ENCODE measurements at regions not wholly inside any gene's neighbourhood (a gene's known extent, or its start where the extent isn't known, plus 50 kb on each side); places are given as distances from the start of the nearest gene placed in this dataset.

- no peak overlapping the region for H3K27ac ChIP-seq (ENCODE audit: low read depth in 1 of 2, low read length in 2 of 2)
- H3K9me3 ChIP-seq (ENCODE audit: control insufficient read depth in 4 of 4, low read length in 3 of 4) = no peaks in the 10 kb centered on the region
- no peak overlapping the region for H3K4me3 ChIP-seq (ENCODE audit: low read depth in 1 of 3, low read length in 3 of 3)
- no peaks in the 10 kb centered on the region for H3K4me1 ChIP-seq (ENCODE audit: control insufficient read depth in 4 of 4, insufficient read depth in 4 of 4, low read length in 3 of 4)
- no peak overlapping the region for H3K9ac ChIP-seq (ENCODE audit: low read depth in 1 of 2, low read length in 2 of 2)
- no peak for DNase-seq (ENCODE audit: low spot score)
- no peak for TF ChIP-seq FOXA1 (IDR thresholded peaks at IDR 0.05)
- TF ChIP-seq NR2F2 (IDR thresholded peaks at IDR 0.05) = no peak
- no peak for TF ChIP-seq ATF3 (IDR thresholded peaks at IDR 0.05)
- no peaks in the 10 kb centered on the region for H3K36me3 ChIP-seq (ENCODE audit: control insufficient read depth in 4 of 4, insufficient read depth in 3 of 4, low read depth in 1 of 4, low read length in 3 of 4)
- WGBS = 58% methylated on average over 4 of the region's 4 CpGs
- peaks cover 0 to 5% (median 0%) of the 10 kb centered on the region in 4 donors for H3K27me3 ChIP-seq (ENCODE audit: control insufficient read depth in 4 of 4, insufficient read depth in 4 of 4, low read length in 3 of 4)
These were observed 303.6 kb downstream of the LMX1A start for GRCh38 chr1:165052936-165053335.

- Histone ChIP-seq H3K27ac (ENCODE audit: low read depth in 1 of 2, low read length in 2 of 2) (no peak overlapping the region), H3K9me3 (ENCODE audit: control insufficient read depth in 4 of 4, low read length in 3 of 4) (no peaks in the 10 kb centered on the region), H3K4me3 (ENCODE audit: low read depth in 1 of 3, low read length in 3 of 3) (no peak overlapping the region), H3K4me1 (ENCODE audit: control insufficient read depth in 4 of 4, insufficient read depth in 4 of 4, low read length in 3 of 4) (no peaks in the 10 kb centered on the region), H3K36me3 (ENCODE audit: control insufficient read depth in 4 of 4, insufficient read depth in 3 of 4, low read depth in 1 of 4, low read length in 3 of 4) (no peaks in the 10 kb centered on the region), H3K27me3 (ENCODE audit: control insufficient read depth in 4 of 4, insufficient read depth in 4 of 4, low read length in 3 of 4) (peaks cover 0 to 5% (median 0%) of the 10 kb centered on the region in 4 donors), H3K9ac (ENCODE audit: low read depth in 1 of 2, low read length in 2 of 2) (no peak overlapping the region)
- 85% methylated on average over 4 of the region's 4 CpGs for whole genome bisulfite sequencing
- no peak for DNase-seq (ENCODE audit: low spot score)
- TF ChIP-seq JUND (IDR thresholded peaks at IDR 0.05) (no peak), GABPA (IDR thresholded peaks at IDR 0.05 in 1 of 2, conservative IDR thresholded peaks at IDR 0.05 in 1 of 2) (no peak), HNF4G (IDR thresholded peaks at IDR 0.05) (no peak), MAX (IDR thresholded peaks at IDR 0.05) (no peak), RXRA (IDR thresholded peaks at IDR 0.05) (no peak)
These were observed 304.1 kb downstream of the LMX1A start for GRCh38 chr1:165052431-165052830.

- 79% methylated on average over 5 of the region's 5 CpGs for WGBS
These were observed 306.3 kb downstream of the LMX1A start for GRCh38 chr1:165050246-165050645.

More at GRCh38 chr1:165050246-165050645, 306.3 kb downstream of the LMX1A start:
- Histone ChIP-seq H3K27ac (ENCODE audit: low read depth in 1 of 2, low read length in 2 of 2) (no peak overlapping the region), H3K36me3 (ENCODE audit: control insufficient read depth in 4 of 4, insufficient read depth in 3 of 4, low read depth in 1 of 4, low read length in 3 of 4) (no peaks in the 10 kb centered on the region), H3K4me1 (ENCODE audit: control insufficient read depth in 4 of 4, insufficient read depth in 4 of 4, low read length in 3 of 4) (no peaks in the 10 kb centered on the region), H3K27me3 (ENCODE audit: control insufficient read depth in 4 of 4, insufficient read depth in 4 of 4, low read length in 3 of 4) (peaks cover 0 to 8% (median 0%) of the 10 kb centered on the region in 4 donors), H3K4me3 (ENCODE audit: low read depth in 1 of 3, low read length in 3 of 3) (no peak overlapping the region), H3K9ac (ENCODE audit: low read depth in 1 of 2, low read length in 2 of 2) (no peak overlapping the region), H3K9me3 (ENCODE audit: control insufficient read depth in 4 of 4, low read length in 3 of 4) (no peaks in the 10 kb centered on the region)
- DNase-seq (ENCODE audit: low spot score) = no peak
- TF ChIP-seq YY1 (IDR thresholded peaks at IDR 0.05) (no peak), CTCF (IDR thresholded peaks at IDR 0.05; ENCODE audit: low read depth, low read length, missing input control) (no peak), FOXA1 (IDR thresholded peaks at IDR 0.05) (no peak), JUND (IDR thresholded peaks at IDR 0.05) (no peak), TAF1 (conservative IDR thresholded peaks at IDR 0.05) (no peak), MAX (IDR thresholded peaks at IDR 0.05) (no peak), FOXA2 (IDR thresholded peaks at IDR 0.05) (no peak)

Data from liver (tissue), 8 donors.